ENCODE measurements at regions not wholly inside any gene's neighbourhood (a gene's known extent, or its start where the extent isn't known, plus 50 kb on each side); places are given as distances from the start of the nearest gene placed in this dataset.

DNA sequence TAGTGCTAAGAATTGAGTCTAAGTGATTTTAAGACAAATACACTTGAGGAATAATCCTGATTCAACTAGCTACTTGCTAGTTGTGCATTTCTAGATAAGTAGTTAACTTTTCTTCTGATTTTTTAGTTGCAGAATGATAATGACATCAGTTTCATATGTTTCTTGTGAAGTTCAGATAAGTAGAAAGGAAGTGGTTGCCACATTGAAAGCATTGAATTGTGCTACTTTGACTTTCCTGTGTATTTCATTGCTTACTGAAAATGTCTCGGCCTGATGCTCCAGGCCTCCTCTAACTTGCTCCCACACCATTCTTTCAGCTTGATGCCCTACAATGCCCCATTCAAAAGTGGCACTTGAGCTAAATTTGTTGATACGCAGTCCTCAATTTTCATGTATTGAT is 980.0 kb downstream of the TMTC2 start:
- Histone ChIP-seq H2BK5ac (ENCODE audit: low read depth, low read length, poor library complexity, severe bottlenecking) (no peak overlapping the region), H4K5ac (ENCODE audit: low read depth, low read length) (no peak overlapping the region), H3K14ac (replicated peaks; ENCODE audit: low read depth, low read length) (no peak overlapping the region), H3K9ac (ENCODE audit: low read depth, low read length) (no peak overlapping the region), H2BK20ac (ENCODE audit: low read depth, low read length) (no peak overlapping the region), H3K56ac (ENCODE audit: extremely low read depth, insufficient read depth, low read length) (no peak overlapping the region), H2AFZ (replicated peaks; ENCODE audit: low read length, poor library complexity) (no peak overlapping the region), H2BK15ac (ENCODE audit: low read depth, low read length) (no peak overlapping the region), H3K36me3 (ENCODE audit: control insufficient read depth, insufficient read depth, low read length) (no peaks in the 10 kb centered on the region), H3K18ac (ENCODE audit: low read depth, low read length) (no peak overlapping the region), H3K4me2 (ENCODE audit: low read depth, low read length) (no peak overlapping the region), H3K27ac (ENCODE audit: insufficient read depth, low read length) (no peak overlapping the region), H2BK120ac (ENCODE audit: low read depth, low read length) (no peak overlapping the region), H3K4me1 (ENCODE audit: control insufficient read depth, insufficient read depth, low read length) (no peaks in the 10 kb centered on the region), H4K20me1 (ENCODE audit: insufficient read depth, low read length) (no peaks in the 10 kb centered on the region), H3K23ac (ENCODE audit: low read depth, low read length) (no peak overlapping the region), H4K91ac (ENCODE audit: insufficient read depth, low read depth, low read length) (no peak overlapping the region), H3K9me1 (ENCODE audit: insufficient read depth, low read length) (no peaks in the 10 kb centered on the region), H2AK5ac (ENCODE audit: low read depth, low read length) (no peak overlapping the region), H3K27me3 (ENCODE audit: control insufficient read depth, insufficient read depth, low read length) (no peaks in the 10 kb centered on the region), H2AK9ac (replicated peaks; ENCODE audit: low read depth, low read length, poor library complexity) (no peak overlapping the region), H3K4ac (ENCODE audit: low read depth, low read length) (no peak overlapping the region), H4K8ac (ENCODE audit: low read depth in 2 of 2, low read length in 2 of 2) (no peak overlapping the region), H3K4me3 (ENCODE audit: insufficient read depth, low read depth, low read length) (no peak overlapping the region), H3K9me3 (ENCODE audit: control insufficient read depth, insufficient read depth, low read length) (no peaks in the 10 kb centered on the region), H3K79me1 (ENCODE audit: low read depth in 1 of 2, low read length in 2 of 2) (no peaks in the 10 kb centered on the region)
- TF ChIP-seq MAFK (IDR thresholded peaks at IDR 0.05; ENCODE audit: low read depth, low read length) (no peak), POLR2A (IDR thresholded peaks at IDR 0.05; ENCODE audit: low read depth, low read length) (no peak), MAZ (IDR thresholded peaks at IDR 0.05; ENCODE audit: borderline replicate concordance, low read depth, low read length) (no peak), CEBPB (IDR thresholded peaks at IDR 0.05; ENCODE audit: low read depth, low read length) (no peak), RCOR1 (IDR thresholded peaks at IDR 0.05; ENCODE audit: insufficient replicate concordance, low read length) (no peak), RFX5 (IDR thresholded peaks at IDR 0.05; ENCODE audit: low read depth, low read length) (no peak), MXI1 (IDR thresholded peaks at IDR 0.05; ENCODE audit: borderline replicate concordance, low read depth, low read length) (no peak), NFE2L2 (IDR thresholded peaks at IDR 0.05; ENCODE audit: low read depth, low read length) (no peak), CHD1 (IDR thresholded peaks at IDR 0.05; ENCODE audit: low read depth, low read length) (no peak), RAD21 (IDR thresholded peaks at IDR 0.05; ENCODE audit: low read length) (no peak), FOS (IDR thresholded peaks at IDR 0.05; ENCODE audit: low read depth, low read length) (no peak), SMC3 (IDR thresholded peaks at IDR 0.05; ENCODE audit: low read depth, low read length) (no peak), BHLHE40 (IDR thresholded peaks at IDR 0.05; ENCODE audit: low read depth, low read length) (no peak)
- TF ChIP-seq, protein P1, sequence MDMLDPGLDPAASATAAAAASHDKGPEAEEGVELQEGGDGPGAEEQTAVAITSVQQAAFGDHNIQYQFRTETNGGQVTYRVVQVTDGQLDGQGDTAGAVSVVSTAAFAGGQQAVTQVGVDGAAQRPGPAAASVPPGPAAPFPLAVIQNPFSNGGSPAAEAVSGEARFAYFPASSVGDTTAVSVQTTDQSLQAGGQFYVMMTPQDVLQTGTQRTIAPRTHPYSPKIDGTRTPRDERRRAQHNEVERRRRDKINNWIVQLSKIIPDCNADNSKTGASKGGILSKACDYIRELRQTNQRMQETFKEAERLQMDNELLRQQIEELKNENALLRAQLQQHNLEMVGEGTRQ (IDR thresholded peaks at IDR 0.05; ENCODE audit: low read depth, low read length), result no peak
- TF ChIP-seq, protein P2, sequence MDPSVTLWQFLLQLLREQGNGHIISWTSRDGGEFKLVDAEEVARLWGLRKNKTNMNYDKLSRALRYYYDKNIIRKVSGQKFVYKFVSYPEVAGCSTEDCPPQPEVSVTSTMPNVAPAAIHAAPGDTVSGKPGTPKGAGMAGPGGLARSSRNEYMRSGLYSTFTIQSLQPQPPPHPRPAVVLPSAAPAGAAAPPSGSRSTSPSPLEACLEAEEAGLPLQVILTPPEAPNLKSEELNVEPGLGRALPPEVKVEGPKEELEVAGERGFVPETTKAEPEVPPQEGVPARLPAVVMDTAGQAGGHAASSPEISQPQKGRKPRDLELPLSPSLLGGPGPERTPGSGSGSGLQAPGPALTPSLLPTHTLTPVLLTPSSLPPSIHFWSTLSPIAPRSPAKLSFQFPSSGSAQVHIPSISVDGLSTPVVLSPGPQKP (IDR thresholded peaks at IDR 0.05; ENCODE audit: borderline replicate concordance, low read depth, low read length), result no peak
- TF ChIP-seq, protein P3, sequence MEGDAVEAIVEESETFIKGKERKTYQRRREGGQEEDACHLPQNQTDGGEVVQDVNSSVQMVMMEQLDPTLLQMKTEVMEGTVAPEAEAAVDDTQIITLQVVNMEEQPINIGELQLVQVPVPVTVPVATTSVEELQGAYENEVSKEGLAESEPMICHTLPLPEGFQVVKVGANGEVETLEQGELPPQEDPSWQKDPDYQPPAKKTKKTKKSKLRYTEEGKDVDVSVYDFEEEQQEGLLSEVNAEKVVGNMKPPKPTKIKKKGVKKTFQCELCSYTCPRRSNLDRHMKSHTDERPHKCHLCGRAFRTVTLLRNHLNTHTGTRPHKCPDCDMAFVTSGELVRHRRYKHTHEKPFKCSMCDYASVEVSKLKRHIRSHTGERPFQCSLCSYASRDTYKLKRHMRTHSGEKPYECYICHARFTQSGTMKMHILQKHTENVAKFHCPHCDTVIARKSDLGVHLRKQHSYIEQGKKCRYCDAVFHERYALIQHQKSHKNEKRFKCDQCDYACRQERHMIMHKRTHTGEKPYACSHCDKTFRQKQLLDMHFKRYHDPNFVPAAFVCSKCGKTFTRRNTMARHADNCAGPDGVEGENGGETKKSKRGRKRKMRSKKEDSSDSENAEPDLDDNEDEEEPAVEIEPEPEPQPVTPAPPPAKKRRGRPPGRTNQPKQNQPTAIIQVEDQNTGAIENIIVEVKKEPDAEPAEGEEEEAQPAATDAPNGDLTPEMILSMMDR (conservative IDR thresholded peaks at IDR 0.05; ENCODE audit: low read depth, low read length), result no peak
- dilution Hi-C loops (cut with HindIII; ENCODE audit: low sequenced_read_pairs, unreplicated experiment), result no loop called here
- DNase-seq, result no peak
- WGBS, 2 experiments (ENCODE audit: extremely low coverage in 2 of 2, insufficient read length in 1 of 2), result no CpG with 5 or more reads among the region's 2 CpGs
- ChIA-PET CTCF (no interaction called here), POLR2A (ENCODE audit: unreplicated experiment) (no interaction called here)
- no peak for ATAC-seq (ENCODE audit: low read depth)
- intact Hi-C loops (cut with micrococcal nuclease), result no loop called here
- BruUV-seq (replicated peaks), result no TSS peak
- in situ Hi-C loops (cut with MboI; ENCODE audit: low sequenced_read_pairs), result no loop called here

Measured in IMR-90 (cell line).